Fibroblast of the aortic adventitia (primary cell): ENCODE measurements at regions not wholly inside any gene's neighbourhood (a gene's known extent, or its start where the extent isn't known, plus 50 kb on each side); places are given as distances from the start of the nearest gene placed in this dataset.

Experiments
- DNase-seq: peaks from one replicate; pipeline ENCODE4 v3.0.0-alpha.2; 2010; ENCODE audit warnings: low read depth
- H3K4me3 ChIP-seq: 2 replicates; pipeline ENCODE4 v1.5.1; 2011; ENCODE audit warnings: low read depth, mild to moderate bottlenecking, control low read depth, low read length, moderate library complexity
- TF ChIP-seq, protein P1 (sequence below): IDR thresholded peaks from 2 replicates; pipeline ENCODE4 v1.5.1; 2011; ENCODE audit warnings: mild to moderate bottlenecking, low read length, control low read depth, inconsistent platforms; ENCODE audit not compliant: insufficient read depth

- TF ChIP-seq, protein P1, sequence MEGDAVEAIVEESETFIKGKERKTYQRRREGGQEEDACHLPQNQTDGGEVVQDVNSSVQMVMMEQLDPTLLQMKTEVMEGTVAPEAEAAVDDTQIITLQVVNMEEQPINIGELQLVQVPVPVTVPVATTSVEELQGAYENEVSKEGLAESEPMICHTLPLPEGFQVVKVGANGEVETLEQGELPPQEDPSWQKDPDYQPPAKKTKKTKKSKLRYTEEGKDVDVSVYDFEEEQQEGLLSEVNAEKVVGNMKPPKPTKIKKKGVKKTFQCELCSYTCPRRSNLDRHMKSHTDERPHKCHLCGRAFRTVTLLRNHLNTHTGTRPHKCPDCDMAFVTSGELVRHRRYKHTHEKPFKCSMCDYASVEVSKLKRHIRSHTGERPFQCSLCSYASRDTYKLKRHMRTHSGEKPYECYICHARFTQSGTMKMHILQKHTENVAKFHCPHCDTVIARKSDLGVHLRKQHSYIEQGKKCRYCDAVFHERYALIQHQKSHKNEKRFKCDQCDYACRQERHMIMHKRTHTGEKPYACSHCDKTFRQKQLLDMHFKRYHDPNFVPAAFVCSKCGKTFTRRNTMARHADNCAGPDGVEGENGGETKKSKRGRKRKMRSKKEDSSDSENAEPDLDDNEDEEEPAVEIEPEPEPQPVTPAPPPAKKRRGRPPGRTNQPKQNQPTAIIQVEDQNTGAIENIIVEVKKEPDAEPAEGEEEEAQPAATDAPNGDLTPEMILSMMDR: no peak
- no peak for DNase-seq
- no peak overlapping the region for H3K4me3 ChIP-seq
Measured at GRCh38 chr7:67519171-67519570, 522.5 kb downstream of the TYW1 start.

GRCh38 chr7:67522504-67522903, 525.9 kb downstream of the TYW1 start:
- TF ChIP-seq, protein P1: no peak
- no peak for DNase-seq
- no peak overlapping the region for H3K4me3 ChIP-seq

- TF ChIP-seq, protein P1: no peak
- no peak for DNase-seq
- H3K4me3 ChIP-seq: no peak overlapping the region
Measured at GRCh38 chr7:67523713-67524112, 527.1 kb downstream of the TYW1 start.

- H3K4me3 ChIP-seq: no peak overlapping the region
- TF ChIP-seq, protein P1: no peak
- DNase-seq: no peak
Measured at GRCh38 chr7:67525588-67525987, 529.0 kb downstream of the TYW1 start.

- DNase-seq: no peak
- TF ChIP-seq, protein P1: no peak
- H3K4me3 ChIP-seq: no peak overlapping the region
Measured at GRCh38 chr7:67535241-67535989, 538.8 kb downstream of the TYW1 start.

- DNase-seq: no peak
- TF ChIP-seq, protein P1: no peak
- H3K4me3 ChIP-seq: no peak overlapping the region
Measured at GRCh38 chr7:67542916-67543315, 546.3 kb downstream of the TYW1 start.
